NCI-H2107 treated with DMSO at 0.1 percent for 48 hours (cell line): ENCODE measurements at regions not wholly inside any gene's neighbourhood (a gene's known extent, or its start where the extent isn't known, plus 50 kb on each side); places are given as distances from the start of the nearest gene placed in this dataset.

Experiments used
- DNase-seq: peaks from one replicate; lab custom pipeline; 2025; ENCODE audit not compliant: unreplicated experiment; lab: John Stamatoyannopoulos, UW

DNA sequence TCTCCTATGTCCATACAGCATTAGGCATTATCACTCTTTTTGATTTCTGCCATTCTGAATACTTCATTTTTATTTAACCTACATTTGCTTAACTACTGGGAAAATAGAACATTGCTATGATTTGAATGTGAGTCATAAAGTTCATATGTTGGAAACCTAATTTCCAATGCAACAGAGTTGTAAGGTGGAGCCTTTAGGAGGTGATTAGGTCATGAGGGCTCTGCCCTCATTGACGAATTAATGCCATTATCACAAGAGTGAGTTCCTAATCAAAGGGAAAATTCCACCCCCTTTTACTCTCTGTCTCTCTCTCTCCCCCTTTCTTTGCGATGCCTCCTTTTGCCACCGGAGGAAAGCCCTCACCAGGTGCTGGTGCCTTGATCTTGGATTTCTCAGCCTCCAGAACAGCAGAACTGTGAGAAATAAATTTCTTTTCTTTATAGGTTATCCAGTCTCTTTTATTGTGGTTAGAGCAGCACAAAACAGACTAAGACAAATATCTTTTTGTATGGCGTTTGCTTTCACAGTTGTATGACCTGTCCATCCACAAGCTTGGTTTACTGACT, 180.1 kb upstream of the ARID2 start:
- no peak for DNase-seq

DNA sequence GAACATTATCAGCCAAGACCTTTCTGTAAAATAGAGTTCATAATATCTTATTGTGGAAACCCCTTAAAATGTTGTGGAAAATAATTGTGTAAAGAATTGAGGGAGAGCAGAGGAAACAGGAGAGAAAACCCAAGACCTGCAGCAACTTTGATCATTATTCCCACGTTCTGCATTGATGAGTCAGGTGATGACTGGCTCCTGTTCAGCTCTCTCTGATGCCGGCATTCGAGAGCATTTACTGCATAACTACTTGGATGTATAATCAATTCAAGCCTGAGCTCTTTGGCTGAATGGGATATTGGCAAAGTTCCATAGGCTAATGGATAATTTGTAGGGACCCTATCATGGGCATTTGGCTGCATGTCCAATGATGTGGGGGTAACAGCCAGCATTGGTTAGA, 176.3 kb upstream of the ARID2 start:
- DNase-seq, result no peak

DNA sequence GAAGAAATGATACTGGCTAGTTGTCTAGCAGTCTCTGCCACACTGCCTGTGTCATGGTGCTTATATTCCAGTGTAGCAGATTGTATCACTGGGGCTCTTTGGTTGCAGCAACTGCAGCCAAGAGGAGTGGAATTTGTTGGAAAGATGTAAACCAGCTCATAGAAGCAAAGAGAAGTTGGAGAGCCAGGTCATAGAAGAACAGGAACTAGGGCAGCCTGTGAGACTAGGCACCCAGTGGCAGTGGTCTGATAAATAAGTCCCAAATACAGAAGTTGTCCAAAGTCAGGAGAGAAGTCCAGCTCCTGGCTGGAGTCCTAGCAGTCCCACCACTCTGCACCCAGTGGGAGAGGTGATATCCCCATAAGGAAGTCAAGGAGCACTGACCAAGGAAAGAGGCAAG, 172.5 kb upstream of the ARID2 start:
- no peak for DNase-seq

DNA sequence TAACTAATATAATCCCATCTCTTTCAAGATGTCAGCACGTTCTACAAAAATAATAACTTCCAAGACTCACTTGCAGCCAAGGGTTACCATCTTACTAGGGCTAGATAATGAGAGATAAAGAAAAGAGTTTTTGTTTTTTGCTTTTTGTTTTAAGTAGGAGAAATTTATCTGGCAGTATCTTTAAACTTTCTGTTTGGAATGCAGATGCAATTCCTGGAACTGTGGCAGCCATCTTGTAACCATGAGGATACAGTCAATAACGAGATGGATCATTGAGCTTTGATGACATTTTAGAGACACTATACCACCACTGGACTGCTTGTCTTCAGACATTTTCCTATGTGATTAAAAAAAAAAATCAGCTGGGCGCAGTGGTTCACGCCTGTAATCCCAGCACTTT, 171.2 kb upstream of the ARID2 start:
- DNase-seq, result no peak

DNA sequence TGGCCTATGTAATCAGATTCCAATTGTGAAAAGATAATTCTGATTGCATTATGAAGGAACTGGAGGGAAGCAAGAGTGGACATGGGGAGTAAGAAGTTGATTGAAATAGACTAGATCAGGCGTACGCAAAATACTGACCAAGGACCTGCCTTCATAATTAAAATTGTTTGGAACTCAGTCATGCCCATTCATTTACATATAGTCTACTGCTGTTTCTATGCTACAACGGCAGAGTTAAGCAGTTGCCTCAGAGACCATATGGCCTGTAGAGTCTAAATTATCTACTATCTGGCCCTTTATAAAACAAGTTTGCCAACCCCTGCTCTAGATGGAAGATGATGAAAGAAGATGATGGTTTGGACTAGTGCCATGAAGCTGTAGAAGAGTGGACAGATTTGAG, 170.0 kb upstream of the ARID2 start:
- DNase-seq, result no peak

DNA sequence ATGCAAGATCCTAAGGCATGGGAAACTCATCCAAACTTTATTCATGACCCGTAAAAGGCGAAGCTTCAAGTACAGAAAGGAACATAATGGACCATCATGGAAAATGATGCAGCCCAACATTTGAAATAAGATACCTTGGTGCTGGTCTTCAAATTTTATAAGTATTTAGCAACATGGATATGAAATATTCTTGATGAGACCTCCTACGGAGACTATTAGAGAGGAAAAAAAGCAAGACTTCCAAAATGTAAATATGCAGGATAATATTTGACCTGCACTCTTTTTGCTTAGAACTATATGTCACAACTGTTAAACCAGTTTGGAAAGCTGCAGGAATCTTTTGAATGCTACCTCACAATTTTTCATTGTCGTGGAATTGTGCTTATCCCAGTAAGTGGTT, 168.8 kb upstream of the ARID2 start:
- no peak for DNase-seq

DNA sequence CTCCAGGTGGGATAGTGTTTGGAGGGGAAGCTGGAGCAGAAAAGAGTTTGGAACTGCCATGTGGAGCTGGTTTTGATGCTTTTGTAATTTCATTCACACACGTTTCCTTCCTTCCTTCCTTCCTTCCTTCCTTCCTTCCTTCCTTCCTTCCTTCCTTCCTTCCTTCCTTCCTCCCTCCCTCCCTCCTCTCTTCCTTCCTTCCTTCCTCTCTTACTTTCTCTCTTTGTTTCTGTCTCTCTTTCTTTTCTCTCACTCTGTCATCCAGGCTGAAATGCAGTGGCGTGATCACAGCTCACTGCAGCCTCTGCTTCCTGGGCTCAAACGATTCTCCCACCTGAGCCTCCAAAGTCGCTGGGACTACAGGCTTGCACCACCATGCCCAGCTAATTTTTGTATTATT, 168.0 kb upstream of the ARID2 start:
- DNase-seq, result no peak

DNA sequence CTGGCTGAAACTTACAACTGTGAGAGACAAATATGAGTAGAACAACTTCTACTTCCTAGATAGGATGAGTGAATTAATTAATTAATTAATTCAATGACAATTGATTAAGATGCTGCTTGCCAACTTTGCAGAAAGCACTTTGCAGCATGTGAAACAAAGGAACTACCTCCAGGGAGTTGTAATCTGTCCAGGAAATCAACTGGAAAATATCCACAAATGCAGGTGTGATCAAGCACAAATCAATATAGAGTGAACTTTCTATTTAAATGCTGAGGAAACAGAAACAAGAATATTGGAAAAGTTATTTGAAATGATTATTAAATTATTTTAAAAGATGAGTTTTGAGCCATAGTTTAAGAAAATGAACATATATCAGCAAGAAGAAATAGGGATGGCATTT, 163.9 kb upstream of the ARID2 start:
- DNase-seq, result no peak

DNA sequence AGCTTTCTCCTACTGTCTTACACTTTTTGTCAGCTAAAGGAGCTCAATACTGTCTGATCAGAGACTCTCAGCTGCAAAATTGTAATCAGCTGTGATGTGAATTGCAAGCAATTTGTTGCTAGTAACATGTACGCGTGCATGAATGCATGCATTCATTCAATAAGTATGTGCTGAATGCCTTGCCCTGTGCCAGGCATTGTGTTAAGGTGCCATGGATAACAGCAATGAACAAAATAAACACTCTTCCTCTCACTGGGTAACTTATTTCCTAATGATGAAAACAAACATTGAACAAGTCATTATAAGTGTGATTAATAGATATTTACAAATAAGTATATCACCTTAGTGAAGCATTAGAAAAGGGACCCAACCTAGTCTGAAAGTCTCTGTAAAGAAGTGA, 163.2 kb upstream of the ARID2 start:
- DNase-seq, result no peak

DNA sequence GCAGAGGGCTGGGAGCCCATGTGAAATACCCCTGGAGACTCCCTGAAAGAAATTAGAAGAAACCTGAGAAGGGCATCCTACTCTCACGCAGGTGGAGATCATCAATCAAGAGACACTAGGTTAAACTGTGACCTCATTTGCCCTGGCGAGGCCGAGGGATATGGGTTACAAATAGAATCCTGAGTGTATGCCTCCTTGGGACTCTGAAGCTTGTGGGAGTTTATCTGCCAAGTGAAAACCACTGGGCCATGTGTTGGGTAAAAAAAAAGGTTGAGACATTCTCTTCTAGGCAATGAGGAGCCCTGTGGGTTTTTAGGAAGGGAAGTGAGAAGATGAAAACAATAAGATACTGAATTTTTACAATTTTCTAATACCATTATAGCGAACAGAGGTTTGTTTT, 160.7 kb upstream of the ARID2 start:
- DNase-seq, result no peak

DNA sequence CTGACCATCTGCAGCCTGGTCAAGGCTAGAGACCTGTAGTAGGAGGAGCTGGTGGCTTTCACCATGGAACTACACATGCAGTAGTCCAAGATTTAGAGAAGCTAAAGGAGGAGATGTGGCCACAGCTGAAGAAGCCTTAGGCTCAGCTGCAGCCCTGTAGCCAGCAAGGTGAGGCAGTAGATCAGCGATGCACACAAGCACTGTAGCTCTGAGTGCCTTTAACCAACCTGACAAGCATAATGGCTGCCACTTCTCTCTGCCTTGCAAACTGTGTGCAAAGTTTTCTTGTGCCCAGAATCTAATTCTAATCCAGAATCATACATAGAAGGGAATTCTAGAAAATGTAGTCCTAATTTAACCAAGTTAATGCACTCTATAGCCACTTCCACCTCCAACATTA, 159.0 kb upstream of the ARID2 start:
- DNase-seq, result no peak

DNA sequence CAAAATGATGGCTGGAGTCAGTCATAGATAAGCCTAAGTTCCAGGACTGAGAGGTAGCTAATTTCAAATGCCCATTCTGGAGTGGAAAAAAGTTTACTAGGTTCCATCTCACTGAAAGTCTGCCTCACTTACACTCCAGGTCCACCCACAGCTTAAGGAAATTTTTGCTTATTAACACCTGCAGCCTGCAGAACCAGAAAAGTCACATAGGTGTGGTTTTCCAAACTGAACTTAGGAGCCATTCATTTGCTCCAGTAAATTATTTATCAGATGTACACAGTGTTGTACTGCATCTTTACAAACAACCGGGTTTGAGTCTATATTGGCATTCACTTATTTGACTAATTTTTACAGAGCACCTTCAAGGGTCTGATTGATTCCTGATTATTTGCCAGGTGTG, 157.4 kb upstream of the ARID2 start:
- no peak for DNase-seq

DNA sequence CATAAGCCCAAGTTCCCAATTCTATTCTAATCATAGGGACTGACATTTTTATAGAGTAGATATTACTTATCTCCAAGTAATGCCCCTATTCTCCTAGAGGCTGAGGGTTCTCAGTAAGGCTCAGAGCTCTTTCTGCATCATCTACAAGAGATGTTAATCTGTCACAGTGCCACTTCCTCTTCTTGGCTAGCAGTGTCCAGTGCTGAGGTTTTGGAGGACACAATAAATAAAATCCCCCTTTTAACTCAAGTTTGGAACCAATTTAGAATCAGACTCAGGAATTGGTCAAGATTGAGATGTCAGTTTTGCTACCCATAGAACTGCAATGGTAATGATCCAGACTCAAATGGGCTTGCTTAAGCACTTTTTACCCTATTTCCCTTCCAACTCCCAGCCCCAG, 154.1 kb upstream of the ARID2 start:
- no peak for DNase-seq

DNA sequence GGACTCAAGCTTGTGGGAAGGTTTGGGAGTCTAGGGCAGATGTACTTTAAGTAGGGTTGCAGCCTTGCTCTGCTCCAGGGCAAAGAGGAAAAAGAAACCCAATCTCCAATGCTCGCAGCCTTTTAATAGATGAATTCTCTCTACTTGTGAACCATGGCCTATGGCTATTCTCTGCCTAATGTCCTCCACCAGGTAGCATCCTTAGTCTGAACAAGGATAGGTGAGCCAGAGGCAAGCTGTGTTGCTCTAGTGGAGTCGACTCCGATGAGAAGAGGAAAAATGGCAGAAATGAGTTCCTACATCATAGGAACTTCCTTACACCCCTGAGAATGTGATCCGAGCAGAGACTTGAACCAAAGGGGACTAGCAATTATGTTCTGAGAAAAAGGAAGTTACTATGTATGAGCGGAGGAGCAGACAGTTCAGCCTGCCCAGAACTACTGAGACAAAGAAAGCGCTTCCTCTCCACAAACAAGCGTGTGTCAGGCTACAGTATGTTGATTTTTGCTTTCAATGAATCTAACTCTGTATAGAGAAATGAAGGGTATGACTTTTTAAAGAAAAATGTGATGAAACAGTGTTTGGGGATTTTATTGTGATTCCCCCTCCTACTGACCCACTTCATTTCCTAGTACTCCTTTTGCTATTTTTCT, 153.6 kb upstream of the ARID2 start:
- DNase-seq, result no peak

DNA sequence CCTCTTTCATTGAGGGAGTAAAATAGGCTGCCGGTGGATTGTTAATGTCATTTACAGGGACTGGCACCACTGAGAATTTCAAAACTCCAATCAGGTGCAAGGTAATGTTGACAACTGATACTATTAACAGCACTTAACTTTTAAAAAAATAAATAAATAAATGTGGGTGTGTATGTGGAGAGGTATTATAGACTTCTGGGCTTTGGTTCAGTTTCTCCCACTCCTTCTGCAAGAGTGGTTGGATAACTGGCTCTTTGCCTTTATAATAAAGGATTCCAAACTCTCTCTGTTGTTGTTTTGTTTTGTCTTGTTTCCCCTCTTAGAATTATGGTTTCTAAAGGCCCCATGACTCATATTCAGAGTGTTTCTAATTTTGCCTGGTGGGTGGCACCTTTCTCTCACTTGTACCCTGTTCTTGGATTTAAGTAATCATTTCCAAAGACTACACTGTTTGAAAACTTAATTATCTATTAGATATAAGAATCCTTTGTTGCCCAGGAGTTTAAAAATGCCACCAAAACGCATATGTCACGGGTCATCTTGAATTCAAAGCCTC, 151.6 kb upstream of the ARID2 start:
- DNase-seq, result peak; percentile 96

DNA sequence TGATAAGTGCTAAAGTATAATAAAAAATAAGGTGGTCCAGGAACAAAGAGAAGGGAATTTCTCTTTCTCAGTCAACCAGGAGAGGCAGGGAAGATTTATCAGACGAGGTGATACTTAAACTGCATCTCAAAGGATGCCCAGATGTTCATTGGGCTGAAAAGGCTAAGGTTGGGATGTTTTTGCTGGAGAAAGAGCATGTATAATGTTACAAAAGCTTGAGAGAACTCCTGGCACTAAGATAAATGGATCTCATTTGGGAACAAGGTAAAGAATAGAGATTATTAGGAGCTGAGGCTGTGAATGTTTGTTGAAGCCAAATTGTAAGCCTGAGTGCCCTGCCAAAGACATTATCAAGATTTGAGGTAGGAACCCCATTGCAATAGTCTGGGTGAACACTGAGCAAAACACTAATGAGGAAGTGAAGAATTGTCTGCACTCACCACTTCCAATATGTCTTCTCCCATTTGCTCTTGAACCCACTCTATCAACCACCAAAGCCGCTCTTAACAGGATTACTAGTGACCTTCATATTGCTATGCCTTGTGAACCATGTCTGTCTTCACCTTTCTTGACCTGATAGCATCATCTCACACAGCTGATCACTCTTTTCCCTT, 149.0 kb upstream of the ARID2 start:
- no peak for DNase-seq

DNA sequence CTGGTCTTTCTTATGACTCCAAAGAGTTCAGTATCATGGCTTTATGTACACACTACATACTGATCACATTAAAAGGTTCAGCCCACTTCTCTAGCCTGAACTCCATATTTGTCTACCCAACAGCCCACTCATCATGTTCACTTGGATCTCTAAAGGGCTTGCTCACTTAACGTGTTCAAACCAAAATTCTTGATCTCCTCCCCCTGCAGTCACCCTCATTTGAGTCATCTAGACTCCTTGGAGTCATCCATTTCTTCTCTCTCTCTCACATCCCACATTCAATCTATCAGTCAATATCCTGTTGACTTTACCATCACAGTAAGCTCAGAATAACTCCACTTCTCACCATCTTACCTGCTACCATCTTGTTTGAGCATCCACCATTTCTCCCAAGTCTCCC, 148.4 kb upstream of the ARID2 start:
- no peak for DNase-seq

DNA sequence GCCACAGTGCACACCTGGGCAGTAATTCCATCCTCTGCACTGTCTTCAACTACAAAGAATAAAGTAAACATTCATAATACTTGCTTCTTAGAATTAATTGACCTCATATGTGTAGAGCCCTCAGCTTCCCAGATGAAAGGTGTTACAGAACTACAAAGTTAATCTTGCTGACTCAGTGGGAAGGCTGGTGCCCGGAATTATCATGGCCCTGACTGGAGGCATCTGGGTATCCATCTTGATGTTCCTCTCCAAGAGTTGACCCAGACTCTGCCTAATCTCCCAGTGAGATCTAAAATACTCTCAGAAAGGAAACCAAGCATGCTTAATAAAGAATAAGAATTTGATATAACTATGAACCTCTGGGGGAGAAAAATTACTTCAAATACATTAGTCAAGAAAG, 147.0 kb upstream of the ARID2 start:
- no peak for DNase-seq

DNA sequence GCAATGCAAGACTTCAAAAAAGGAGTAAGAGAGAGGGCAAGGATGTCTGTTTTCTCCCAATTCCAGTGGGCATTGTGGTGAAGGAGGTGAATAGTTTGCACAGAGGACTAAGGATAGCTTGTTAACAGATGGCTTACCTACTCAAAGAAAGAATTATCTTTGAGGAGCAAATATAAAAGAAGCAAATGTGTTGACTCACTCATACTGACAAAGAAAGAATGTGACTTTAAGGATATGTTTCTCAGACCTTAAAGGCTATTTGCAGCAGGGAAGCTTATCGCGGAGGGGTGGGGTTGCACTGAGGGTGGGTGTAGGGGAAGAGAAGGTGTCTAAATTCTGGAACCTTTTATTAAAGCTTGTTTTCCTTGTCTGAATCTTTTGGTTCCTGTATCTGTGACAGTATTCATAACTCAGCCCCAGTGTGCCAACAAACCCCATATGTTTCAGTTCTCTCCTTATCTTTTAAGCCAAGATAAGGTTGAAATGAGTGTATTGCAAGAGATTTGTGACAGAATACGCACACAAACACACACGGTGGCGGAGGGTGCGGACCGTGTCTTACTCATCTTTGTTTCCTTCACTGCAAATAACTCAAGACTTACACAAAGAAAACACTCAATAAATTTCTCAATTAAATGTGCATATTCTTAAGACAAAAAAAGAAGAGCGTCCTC, 146.4 kb upstream of the ARID2 start:
- no peak for DNase-seq

DNA sequence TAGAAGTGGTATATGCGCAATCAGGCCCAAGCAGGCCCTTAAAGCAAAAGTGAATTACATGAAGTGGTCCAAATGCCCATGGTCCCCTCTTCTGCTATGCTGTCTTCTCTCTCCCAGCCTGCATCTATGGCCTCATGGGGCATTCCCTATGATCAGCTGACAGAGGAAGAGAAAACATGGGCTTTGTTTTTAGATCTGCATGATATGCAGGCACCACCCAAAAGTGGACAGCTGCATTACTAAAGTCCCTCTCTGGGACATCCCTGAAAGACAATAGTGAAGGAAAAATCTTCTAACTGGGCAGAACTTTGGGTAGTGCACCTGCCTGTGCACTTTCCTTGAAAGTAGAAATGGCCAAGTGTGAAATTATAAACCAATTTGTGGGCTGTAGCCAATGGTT, 145.2 kb upstream of the ARID2 start:
- no peak for DNase-seq

DNA sequence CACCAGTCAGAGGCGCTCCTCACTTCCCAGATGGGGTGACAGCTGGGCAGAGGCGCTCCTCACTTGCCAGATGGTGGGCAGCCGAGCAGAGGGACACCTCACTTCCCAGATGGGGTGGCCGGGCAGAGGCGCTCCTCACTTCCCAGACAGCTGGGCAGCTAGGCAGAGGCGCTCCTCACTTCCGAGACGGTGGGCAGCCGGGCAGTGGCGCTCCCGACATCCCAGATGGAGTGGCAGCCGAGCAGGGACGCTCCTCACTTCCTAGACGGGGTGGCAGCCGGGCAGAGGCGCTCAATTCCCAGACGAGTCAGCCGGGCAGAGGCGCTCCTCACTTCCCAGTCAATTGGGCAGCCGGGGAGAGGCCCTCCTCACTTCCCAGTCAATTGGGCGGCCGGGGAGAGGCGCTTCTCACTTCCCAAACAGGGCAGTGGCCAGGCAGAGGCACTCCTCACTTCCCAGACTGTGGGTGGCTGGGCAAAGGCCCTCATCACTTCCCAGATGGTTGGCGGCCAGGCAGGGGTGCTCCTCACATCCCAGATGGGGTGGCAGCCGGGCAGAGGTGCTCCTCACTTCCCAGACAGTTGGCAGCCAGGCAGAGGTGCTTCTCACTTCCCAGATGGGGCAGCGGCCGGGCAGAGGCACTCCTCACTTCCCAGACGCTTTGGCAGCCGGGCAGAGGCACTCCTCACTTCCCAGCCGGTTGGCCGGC, 143.8 kb upstream of the ARID2 start:
- no peak for DNase-seq

DNA sequence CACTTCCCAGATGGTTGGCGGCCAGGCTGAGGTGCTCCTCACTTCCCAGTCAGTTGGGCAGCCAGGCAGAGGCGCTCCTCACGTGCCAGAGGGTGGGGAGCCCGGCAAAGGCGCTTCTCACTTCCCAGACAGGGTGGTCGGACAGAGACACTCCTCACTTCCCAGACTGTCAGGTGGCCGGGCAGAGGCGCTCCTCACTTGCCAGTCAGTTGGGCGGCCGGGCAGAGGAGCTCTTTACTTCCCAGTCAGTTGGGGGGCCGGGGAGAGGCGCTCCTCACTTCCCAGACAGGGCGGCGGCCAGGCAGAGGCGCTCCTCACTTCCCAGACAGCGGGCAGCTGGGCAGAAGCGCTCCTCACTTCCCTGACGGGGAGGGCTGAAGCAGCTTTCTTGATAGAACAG, 143.0 kb upstream of the ARID2 start:
- DNase-seq, result no peak
